Adrenal gland (tissue), 9 donors: ENCODE measurements at regions not wholly inside any gene's neighbourhood (a gene's known extent, or its start where the extent isn't known, plus 50 kb on each side); places are given as distances from the start of the nearest gene placed in this dataset.

ENCODE experiments used
- DNase-seq, 7 donors: peaks; one replicate each; pipeline ENCODE4 v3.0.0-alpha.2; 2019 to 2020
- H3K27ac ChIP-seq, 5 donors: fragments of 200-600 bp; sonication (generic) in 4 of 5; 1 replicate in 3 of 5; 2 replicates in 2 of 5; pipeline versions ENCODE4 v1.5.1 to v1.8.0; 2016 to 2020; ENCODE audit warnings: mild to moderate bottlenecking in 1 of 5
- H3K27me3 ChIP-seq: fragments of 200-600 bp; 2 replicates; pipeline ENCODE4 v1.8.0; 2021
- H3K36me3 ChIP-seq, 2 donors: fragments of 200-600 bp; replicated peaks in 1 of 2; 1 replicate in 1 of 2; 2 replicates in 1 of 2; pipeline versions ENCODE4 v1.5.1 to v1.8.0; 2018 to 2022
- H3K4me1 ChIP-seq, 2 donors: fragments of 200-600 bp; replicated peaks in 1 of 2; 1 replicate in 1 of 2; 2 replicates in 1 of 2; pipeline versions ENCODE4 v1.5.1 to v1.8.0; 2018 to 2021
- H3K4me3 ChIP-seq, 4 donors: fragments of 200-600 bp; sonication (generic) in 3 of 4; one replicate each; pipeline ENCODE4 v1.5.1; 2016 to 2018
- H3K9me3 ChIP-seq, 3 donors: fragments of 200-600 bp; sonication (generic) in 1 of 3; replicated peaks in 1 of 3; 1 replicate in 2 of 3; 2 replicates in 1 of 3; pipeline versions ENCODE4 v1.5.1 to v1.8.0; 2016 to 2021
- CTCF ChIP-seq, 6 experiments: fragments of 450-650 bp in 4 of 6; fragments of 200-600 bp in 2 of 6; sonication (generic) in 1 of 6; IDR thresholded peaks; 1 replicate in 5 of 6; 2 replicates in 1 of 6; pipeline versions ENCODE4 v1.5.1 to v1.8.0; 2016 to 2021; ENCODE audit warnings: antibody characterized with exemption in 6 of 6, mild to moderate bottlenecking in 2 of 6, moderate library complexity in 1 of 6
- POLR2A ChIP-seq, 2 donors: fragments of 450-650 bp; IDR thresholded peaks; one replicate each; pipeline ENCODE4 v1.6.1; 2017; ENCODE audit warnings: antibody characterized with exemption in 2 of 2, mild to moderate bottlenecking in 2 of 2, moderate library complexity in 1 of 2
- WGBS, 4 donors: extraction: QIAGEN DNeasy Blood & Tissue Kit in 2 of 4; methylation state at CpG; one replicate each; pipeline versions ENCODE4 v1.1.5 to v1.1.7; 2013 to 2017; 5-methylcytosine and 5-hydroxymethylcytosine counted together
- intact Hi-C, 2 donors: fragments of 100-400 bp; cut with DNase I; formaldehyde crosslinking; loops; one replicate each; pipeline versions ENCODE4 v1.14.1 to v1.15.0; 2022 to 2023
- donor health status: healthy with polysubstance abuse.
- donor health status: Bipolar disorder and iron deficiency.
- donor health status: DM: yes; HTN: yes; CAD: no.
- donor health status: DM: no; HTN: no; CAD: no.
- donor health status: DM: no; HTN: no; CAD: no.

GRCh38 chr7:31190906-31191305 lies 138.8 kb downstream of the ADCYAP1R1 start:
- Histone ChIP-seq H3K4me1 (no peaks in the 10 kb centered on the region), H3K4me3 (no peak overlapping the region), H3K27me3 (peaks cover 3% of the 10 kb centered on the region), H3K36me3 (no peaks in the 10 kb centered on the region), H3K27ac (no peak overlapping the region), H3K9me3 (no peaks in the 10 kb centered on the region)
- intact Hi-C loops, result no loop called here
- WGBS, 4 donors, result 72 to 79% (median 74%) methylated on average over 3 of the region's 3 CpGs
- no peak for DNase-seq
- TF ChIP-seq POLR2A (IDR thresholded peaks at IDR 0.05) (no peak), CTCF (IDR thresholded peaks at IDR 0.05) (no peak)

GRCh38 chr7:31186202-31186601 lies 134.1 kb downstream of the ADCYAP1R1 start:
- Histone ChIP-seq H3K9me3 (no peaks in the 10 kb centered on the region), H3K4me3 (no peak overlapping the region), H3K27ac (no peak overlapping the region), H3K27me3 (no peaks in the 10 kb centered on the region), H3K36me3 (no peaks in the 10 kb centered on the region), H3K4me1 (no peaks in the 10 kb centered on the region)
- WGBS, 4 donors, result 7 to 21% (median 10%) methylated on average over 1 of the region's 1 CpG
- intact Hi-C loops, result no loop called here
- DNase-seq, result no peak
- TF ChIP-seq POLR2A (IDR thresholded peaks at IDR 0.05) (no peak), CTCF (IDR thresholded peaks at IDR 0.05) (no peak)

- intact Hi-C loops, result no loop called here
- 62 to 81% (median 77%) methylated on average over 3 of the region's 3 CpGs for WGBS, 4 donors
- Histone ChIP-seq H3K4me1 (no peaks in the 10 kb centered on the region), H3K27me3 (no peaks in the 10 kb centered on the region), H3K9me3 (no peaks in the 10 kb centered on the region), H3K4me3 (no peak overlapping the region), H3K27ac (no peak overlapping the region), H3K36me3 (no peaks in the 10 kb centered on the region)
- TF ChIP-seq POLR2A (IDR thresholded peaks at IDR 0.05) (no peak), CTCF (IDR thresholded peaks at IDR 0.05) (no peak)
- DNase-seq, result no peak
Measured at GRCh38 chr7:31175672-31176071, 123.6 kb downstream of the ADCYAP1R1 start.

GRCh38 chr7:31171984-31172383 lies 119.9 kb downstream of the ADCYAP1R1 start:
- 46 to 67% (median 54%) methylated on average over 3 of the region's 3 CpGs for WGBS, 4 donors
- DNase-seq, result no peak
- TF ChIP-seq CTCF (IDR thresholded peaks at IDR 0.05) (no peak), POLR2A (IDR thresholded peaks at IDR 0.05) (no peak)
- H3K27ac ChIP-seq, result no peak overlapping the region
- no peaks in the 10 kb centered on the region for H3K9me3 ChIP-seq
- no peak overlapping the region for H3K4me3 ChIP-seq
- H3K27me3 ChIP-seq, result no peaks in the 10 kb centered on the region
- H3K36me3 ChIP-seq, result no peaks in the 10 kb centered on the region
- intact Hi-C loops, result no loop called here
- no peaks in the 10 kb centered on the region for H3K4me1 ChIP-seq
